Heart left ventricle (tissue), 16 donors: ENCODE measurements at regions not wholly inside any gene's neighbourhood (a gene's known extent, or its start where the extent isn't known, plus 50 kb on each side); places are given as distances from the start of the nearest gene placed in this dataset.

Experiments used
- ATAC-seq, 4 donors: fragments of 200-7000 bp; cut with Tn5 transposase; one replicate each; pipeline ENCODE4 v1.9.1; 2020 to 2022; ENCODE audit warnings: moderate library complexity in 4 of 4, mild to moderate bottlenecking in 3 of 4, moderate number of reproducible peaks in 1 of 4
- DNase-seq, 5 donors: peaks; one replicate each; pipeline ENCODE4 v3.0.0-alpha.2; 2020
- H3K27ac ChIP-seq, 12 donors: fragments of 200-600 bp; sonication (generic) in 4 of 12; one replicate each; pipeline versions ENCODE4 v1.5.0 to v1.8.0; 2016 to 2022; ENCODE audit warnings: mild to moderate bottlenecking in 2 of 12
- H3K27me3 ChIP-seq, 9 donors: fragments of 200-600 bp; sonication (generic) in 2 of 9; one replicate each; pipeline versions ENCODE4 v1.5.1 to v1.8.0; 2016 to 2022; ENCODE audit warnings: mild to moderate bottlenecking in 3 of 9
- H3K36me3 ChIP-seq, 9 donors: fragments of 200-600 bp; sonication (generic) in 2 of 9; one replicate each; pipeline versions ENCODE4 v1.5.0 to v1.8.0; 2018 to 2022; ENCODE audit warnings: mild to moderate bottlenecking in 2 of 9
- H3K4me1 ChIP-seq, 12 donors: fragments of 200-600 bp; sonication (generic) in 4 of 12; one replicate each; pipeline versions ENCODE4 v1.5.0 to v1.8.0; 2016 to 2022; ENCODE audit warnings: mild to moderate bottlenecking in 3 of 12
- H3K4me3 ChIP-seq, 12 donors: fragments of 200-600 bp; sonication (generic) in 4 of 12; one replicate each; pipeline versions ENCODE4 v1.5.0 to v1.8.0; 2017 to 2022; ENCODE audit warnings: mild to moderate bottlenecking in 9 of 12, moderate library complexity in 4 of 12
- H3K9me3 ChIP-seq, 12 donors: fragments of 200-600 bp; sonication (generic) in 4 of 12; one replicate each; pipeline versions ENCODE4 v1.5.0 to v1.8.0; 2016 to 2022; ENCODE audit warnings: mild to moderate bottlenecking in 1 of 12
- CTCF ChIP-seq, 12 donors: fragments of 200-600 bp; sonication (generic) in 4 of 12; IDR thresholded peaks; one replicate each; pipeline versions ENCODE4 v1.5.0 to v1.8.0; 2018 to 2022; ENCODE audit warnings: antibody characterized with exemption in 12 of 12, mild to moderate bottlenecking in 5 of 12
- POLR2A ChIP-seq, 2 donors: fragments of 450-650 bp; IDR thresholded peaks; one replicate each; pipeline ENCODE4 v1.6.1; 2017; ENCODE audit warnings: antibody characterized with exemption in 2 of 2, mild to moderate bottlenecking in 2 of 2, moderate library complexity in 2 of 2
- WGBS, 4 donors: extraction: QIAGEN DNeasy Blood & Tissue Kit in 2 of 4; methylation state at CpG; one replicate each; pipeline versions ENCODE4 v1.1.5 to v1.1.7; 2013 to 2018; 5-methylcytosine and 5-hydroxymethylcytosine counted together
- intact Hi-C, 10 donors: fragments of 100-400 bp; cut with DNase I; formaldehyde crosslinking; loops; one replicate each; pipeline versions ENCODE4 v1.11.1 to v1.14.2; 2022
- donor health status: ischemic (EF 13 %, LVEDD 7.1; RV severe dilation, severe dysfunction).
- donor health status: healthy with polysubstance abuse.
- donor health status: DM: no; HTN: yes; CAD: no.
- donor health status: DM: no; HTN: no; CAD: no.
- donor health status: ischemic (EF 25% LVEDD 6.9; RV normal size, moderate dysfunction).
- donor health status: ischemic (EF 25% LVEDD 5.7; RV mildly dilated, moderate dysfunction).
- donor health status: healthy.
- donor health status: DM: yes; HTN: yes; CAD: no.
- donor health status: ischemic (EF 35%, LVEDD 5.7; RV mildly dilated, moderate dysfunction).
- donor health status: nonischemic (EF 11% LVEDD 7.7; RV severe dilation, severe dysfunction).
- donor health status: DM: yes; HTN: yes; CAD: no.
- donor health status: PGD.
- donor health status: ischemic (EF 29% LVEDD 5.4; RV normal size, mild dysfunction).
- donor health status: nonischemic (EF 23%, LVEDD 6.1; RV moderate dilation, normal function).

- H3K27me3 ChIP-seq, result no peaks in the 10 kb centered on the region
- intact Hi-C loops, result no loop called here
- H3K4me1 ChIP-seq, result no peaks in the 10 kb centered on the region
- peaks cover 0 to 4% (median 0%) of the 10 kb centered on the region in 12 donors for H3K9me3 ChIP-seq
- DNase-seq, result no peak
- no peak overlapping the region for H3K4me3 ChIP-seq
- no peak for ATAC-seq
- H3K27ac ChIP-seq, result no peak overlapping the region
- TF ChIP-seq POLR2A (IDR thresholded peaks at IDR 0.05), result no peak
- TF ChIP-seq CTCF (IDR thresholded peaks at IDR 0.05), result no peak
- H3K36me3 ChIP-seq, result no peaks in the 10 kb centered on the region
- WGBS, 4 donors, result 93 to 94% (median 94%) methylated on average over 12 of the region's 12 CpGs
Observed at GRCh38 chr18:68459968-68460367, 254.9 kb downstream of the TMX3 start.

GRCh38 chr18:68456985-68457384 is 257.9 kb downstream of the TMX3 start:
- WGBS, 4 donors, result 72 to 86% (median 78%) methylated on average over 4 of the region's 4 CpGs

DNA sequence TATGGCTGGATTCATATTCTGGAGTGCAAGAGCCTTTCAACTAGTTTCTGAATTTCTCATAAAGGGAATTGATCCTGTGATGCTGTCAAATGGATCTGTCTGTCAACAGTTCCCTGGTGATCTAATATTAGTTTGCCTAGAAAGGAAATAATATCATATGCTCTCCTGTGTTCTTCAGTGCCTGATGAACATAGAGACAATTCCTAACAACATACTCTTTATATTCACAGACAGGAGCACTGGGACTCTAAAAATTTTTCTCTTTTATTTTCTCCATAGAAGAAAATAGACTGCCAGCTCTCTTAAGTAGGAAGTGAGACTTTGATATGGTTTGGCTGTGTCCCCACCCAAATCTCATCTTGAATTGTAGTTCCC is 259.7 kb downstream of the TMX3 start:
- Histone ChIP-seq H3K27me3 (no peaks in the 10 kb centered on the region), H3K9me3 (peaks cover 0 to 10% (median 0%) of the 10 kb centered on the region in 12 donors), H3K27ac (peak overlapping the region in 2 of 12 donors; percentile 5 to 15), H3K4me1 (no peaks in the 10 kb centered on the region), H3K36me3 (no peaks in the 10 kb centered on the region), H3K4me3 (no peak overlapping the region)
- DNase-seq (no peak), ATAC-seq (peak in 2 of 4 donors; percentile 38 to 73)
- intact Hi-C loops, result no loop called here
- TF ChIP-seq POLR2A (IDR thresholded peaks at IDR 0.05) (no peak), CTCF (IDR thresholded peaks at IDR 0.05) (no peak)

More at GRCh38 chr18:68456985-68457384, 257.9 kb downstream of the TMX3 start:
- intact Hi-C loops, result no loop called here
- H3K4me1 ChIP-seq, result no peaks in the 10 kb centered on the region
- peaks cover 0 to 10% (median 0%) of the 10 kb centered on the region in 12 donors for H3K9me3 ChIP-seq
- H3K27ac ChIP-seq, result no peak overlapping the region
- H3K36me3 ChIP-seq, result no peaks in the 10 kb centered on the region
- H3K27me3 ChIP-seq, result no peaks in the 10 kb centered on the region
- TF ChIP-seq POLR2A (IDR thresholded peaks at IDR 0.05) (no peak), CTCF (IDR thresholded peaks at IDR 0.05) (no peak)
- DNase-seq, result no peak
- no peak overlapping the region for H3K4me3 ChIP-seq
- no peak for ATAC-seq

DNA sequence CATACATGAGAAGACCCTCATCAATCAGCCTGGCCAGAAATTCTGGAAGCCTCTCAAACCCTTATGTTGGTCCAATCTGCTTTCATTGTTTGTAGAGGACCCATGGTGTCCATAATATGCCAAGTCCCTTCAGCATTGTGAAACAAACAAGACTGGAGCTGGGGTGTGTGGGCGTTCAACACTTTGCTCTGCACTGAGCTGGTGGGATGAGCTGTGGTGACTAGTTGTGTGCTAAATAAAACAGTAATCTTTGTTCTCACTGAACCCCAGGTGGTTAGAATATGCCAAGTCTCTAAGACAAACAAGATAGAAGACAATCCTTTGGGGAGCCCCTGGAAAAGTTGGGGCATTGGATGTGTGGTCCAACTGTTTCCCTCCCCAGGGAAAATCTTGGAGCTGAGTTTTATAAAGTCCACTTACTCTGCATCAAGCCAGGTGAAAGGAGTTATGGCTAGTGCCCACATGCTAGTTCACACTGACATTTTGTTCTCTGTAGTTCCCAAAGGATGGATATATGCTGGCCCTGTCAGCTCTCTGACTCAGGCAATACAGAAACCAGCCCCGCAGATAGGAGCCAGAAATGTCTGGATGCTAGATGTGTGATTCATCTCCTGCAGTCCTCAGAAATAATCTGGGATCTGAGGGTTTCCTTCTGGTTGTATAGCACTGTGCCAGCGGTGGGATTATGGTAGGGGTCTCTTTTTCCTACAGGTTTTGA is 260.2 kb downstream of the TMX3 start:
- WGBS, 4 donors, result 65 to 76% (median 72%) methylated on average over 2 to 3 of the region's 3 CpGs
- H3K9me3 ChIP-seq, result peaks cover 0 to 10% (median 0%) of the 10 kb centered on the region in 12 donors
- TF ChIP-seq POLR2A (IDR thresholded peaks at IDR 0.05) (no peak), CTCF (IDR thresholded peaks at IDR 0.05) (no peak)
- peak in 3 of 4 donors; percentile 47 to 96 (median 89) for ATAC-seq
- H3K27ac ChIP-seq, result peak overlapping the region in 3 of 12 donors; percentile 13 to 24 (median 15)
- no peaks in the 10 kb centered on the region for H3K36me3 ChIP-seq
- H3K4me1 ChIP-seq, result no peaks in the 10 kb centered on the region
- intact Hi-C loops, result no loop called here
- no peaks in the 10 kb centered on the region for H3K27me3 ChIP-seq
- peak in 2 of 5 donors; percentile 27 to 35 for DNase-seq
- H3K4me3 ChIP-seq, result no peak overlapping the region
